IMR-90 (cell line): ENCODE measurements at regions not wholly inside any gene's neighbourhood (a gene's known extent, or its start where the extent isn't known, plus 50 kb on each side); places are given as distances from the start of the nearest gene placed in this dataset.

Experiments
- ATAC-seq: fragments of 200-7000 bp; cut with Tn5 transposase; 2 replicates; pipeline ENCODE4 v1.9.1; 2020; ENCODE audit warnings: low read depth, mild to moderate bottlenecking, moderate library complexity
- BruUV-seq: library from RNA; stranded (reverse); fragments of 400-500 nt; replicated peaks from 2 replicates; lab custom pipeline; 2021; lab: Mats Ljungman, UMichigan
- CTCF ChIA-PET: fragments of 300-600 bp; formaldehyde crosslinking; extraction: SDS; loops from one replicate; lab custom pipeline; 2021; ENCODE audit warnings: antibody characterized with exemption; lab: Yijun Ruan, JAX
- POLR2A ChIA-PET: fragments of 300-600 bp; sonication (Branson Sonifier 250); formaldehyde crosslinking; loops from one replicate; lab custom pipeline; 2022; ENCODE audit warnings: antibody characterized with exemption; ENCODE audit not compliant: unreplicated experiment; lab: Charles Lee
- DNase-seq: peaks from one replicate; pipeline ENCODE4 v3.0.0; 2013
- H2AFZ ChIP-seq: replicated peaks from 2 replicates; pipeline ENCODE3; 2013; ENCODE audit warnings: low read length, mild to moderate bottlenecking; ENCODE audit not compliant: poor library complexity
- H2AK5ac ChIP-seq: 2 replicates; pipeline ENCODE4 v1.6.1; 2013; ENCODE audit warnings: low read depth, low read length, inconsistent platforms
- H2AK9ac ChIP-seq: replicated peaks from 2 replicates; pipeline ENCODE3; 2013; ENCODE audit warnings: mild to moderate bottlenecking, low read depth, low read length, moderate library complexity; ENCODE audit not compliant: poor library complexity
- H2BK120ac ChIP-seq: 2 replicates; pipeline ENCODE4 v1.6.1; 2013; ENCODE audit warnings: low read depth, low read length, inconsistent platforms
- H2BK15ac ChIP-seq: 3 replicates; pipeline ENCODE4 v1.6.1; 2013; ENCODE audit warnings: low read depth, low read length, inconsistent platforms
- H2BK20ac ChIP-seq: 2 replicates; pipeline ENCODE4 v1.6.1; 2013; ENCODE audit warnings: low read depth, mild to moderate bottlenecking, inconsistent platforms, low read length, moderate library complexity
- H2BK5ac ChIP-seq: 2 replicates; pipeline ENCODE4 v1.6.1; 2013; ENCODE audit warnings: mild to moderate bottlenecking, low read depth, low read length, inconsistent platforms; ENCODE audit not compliant: poor library complexity, severe bottlenecking
- H3K14ac ChIP-seq: replicated peaks from 2 replicates; pipeline ENCODE4 v1.6.1; 2013; ENCODE audit warnings: low read depth, low read length, inconsistent platforms
- H3K18ac ChIP-seq: 2 replicates; pipeline ENCODE4 v1.6.1; 2013; ENCODE audit warnings: low read depth, low read length, control low read depth
- H3K23ac ChIP-seq: 2 replicates; pipeline ENCODE4 v1.6.1; 2013; ENCODE audit warnings: low read depth, low read length, inconsistent platforms
- H3K27ac ChIP-seq: 2 replicates; pipeline ENCODE4 v1.5.1; 2013; ENCODE audit warnings: mild to moderate bottlenecking, control low read depth, low read length; ENCODE audit not compliant: insufficient read depth
- H3K27me3 ChIP-seq: 2 replicates; pipeline ENCODE4 v1.6.1; 2013; ENCODE audit warnings: low read length; ENCODE audit not compliant: control insufficient read depth, insufficient read depth
- H3K36me3 ChIP-seq: 2 replicates; pipeline ENCODE4 v1.6.1; 2013; ENCODE audit warnings: low read length, mixed read lengths; ENCODE audit not compliant: control insufficient read depth, insufficient read depth
- H3K4ac ChIP-seq: 2 replicates; pipeline ENCODE4 v1.6.1; 2013; ENCODE audit warnings: low read depth, low read length, inconsistent platforms
- H3K4me1 ChIP-seq: 2 replicates; pipeline ENCODE4 v1.6.1; 2013; ENCODE audit warnings: low read length, mixed read lengths; ENCODE audit not compliant: control insufficient read depth, insufficient read depth
- H3K4me2 ChIP-seq: 2 replicates; pipeline ENCODE4 v1.6.1; 2013; ENCODE audit warnings: low read depth, mild to moderate bottlenecking, control low read depth, low read length, moderate library complexity
- H3K4me3 ChIP-seq: 2 replicates; pipeline ENCODE4 v1.5.1; 2013; ENCODE audit warnings: low read depth, mild to moderate bottlenecking, control low read depth, low read length, moderate library complexity; ENCODE audit not compliant: insufficient read depth
- H3K56ac ChIP-seq: 2 replicates; pipeline ENCODE4 v1.6.1; 2013; ENCODE audit warnings: low read length, inconsistent platforms; ENCODE audit not compliant: insufficient read depth; ENCODE audit errors: extremely low read depth
- H3K79me1 ChIP-seq, 2 experiments: 2 replicates each; pipeline ENCODE4 v1.6.1; 2013; ENCODE audit warnings: low read length in 2 of 2, inconsistent platforms in 1 of 2, low read depth in 1 of 2
- H3K9ac ChIP-seq: 2 replicates; pipeline ENCODE4 v1.6.1; 2013; ENCODE audit warnings: low read depth, low read length, control low read depth
- H3K9me1 ChIP-seq: 2 replicates; pipeline ENCODE4 v1.6.1; 2013; ENCODE audit warnings: low read length, inconsistent platforms; ENCODE audit not compliant: insufficient read depth
- H3K9me3 ChIP-seq: 2 replicates; pipeline ENCODE4 v1.6.1; 2013; ENCODE audit warnings: low read length; ENCODE audit not compliant: control insufficient read depth, insufficient read depth
- H4K20me1 ChIP-seq: 2 replicates; pipeline ENCODE4 v1.6.1; 2013; ENCODE audit warnings: low read length, inconsistent platforms; ENCODE audit not compliant: insufficient read depth
- H4K5ac ChIP-seq: 2 replicates; pipeline ENCODE4 v1.6.1; 2013; ENCODE audit warnings: mild to moderate bottlenecking, low read depth, low read length, control low read depth
- H4K8ac ChIP-seq, 2 experiments: 2 replicates each; pipeline ENCODE4 v1.6.1; 2013; ENCODE audit warnings: low read depth in 2 of 2, low read length in 2 of 2, control low read depth in 1 of 2, inconsistent platforms in 1 of 2
- H4K91ac ChIP-seq: 2 replicates; pipeline ENCODE4 v1.6.1; 2013; ENCODE audit warnings: low read depth, low read length, inconsistent platforms; ENCODE audit not compliant: insufficient read depth
- CHD1 ChIP-seq: IDR thresholded peaks from 2 replicates; pipeline ENCODE4 v1.6.1; 2012; ENCODE audit warnings: low read depth, low read length, improper control_type of control experiment
- CTCF ChIP-seq: conservative IDR thresholded peaks from 2 replicates; pipeline ENCODE4 v1.5.1; 2012; ENCODE audit warnings: mild to moderate bottlenecking, low read depth, low read length, improper control_type of control experiment
- ELK1 ChIP-seq: fragments of 150-350 bp; IDR thresholded peaks from 2 replicates; pipeline ENCODE4 v1.6.1; 2016; ENCODE audit warnings: low read depth, mild to moderate bottlenecking, low read length, moderate library complexity, borderline replicate concordance
- MAFK ChIP-seq: IDR thresholded peaks from 2 replicates; pipeline ENCODE4 v1.6.1; 2012; ENCODE audit warnings: low read depth, low read length, improper control_type of control experiment
- MAZ ChIP-seq: IDR thresholded peaks from 2 replicates; pipeline ENCODE4 v1.6.1; 2012; ENCODE audit warnings: low read depth, mild to moderate bottlenecking, low read length, improper control_type of control experiment, moderate library complexity, borderline replicate concordance
- NFE2L2 ChIP-seq: fragments of 150-350 bp; IDR thresholded peaks from 2 replicates; pipeline ENCODE4 v1.6.1; 2016; ENCODE audit warnings: low read depth, mild to moderate bottlenecking, low read length
- POLR2A ChIP-seq: IDR thresholded peaks from 2 replicates; pipeline ENCODE4 v1.6.1; 2012; ENCODE audit warnings: mild to moderate bottlenecking, low read depth, low read length
- RAD21 ChIP-seq: IDR thresholded peaks from 2 replicates; pipeline ENCODE4 v1.6.1; 2012; ENCODE audit warnings: low read length, improper control_type of control experiment
- RCOR1 ChIP-seq: IDR thresholded peaks from 2 replicates; pipeline ENCODE4 v1.6.1; 2012; ENCODE audit warnings: mild to moderate bottlenecking, low read length, improper control_type of control experiment; ENCODE audit not compliant: insufficient replicate concordance
- RFX5 ChIP-seq: IDR thresholded peaks from 2 replicates; pipeline ENCODE4 v1.8.0; 2012; ENCODE audit warnings: low read depth, mild to moderate bottlenecking, low read length, moderate library complexity
- SMC3 ChIP-seq: fragments of 150-350 bp; IDR thresholded peaks from 2 replicates; pipeline ENCODE4 v1.6.1; 2016; ENCODE audit warnings: low read depth, mild to moderate bottlenecking, antibody characterized with exemption, low read length, moderate library complexity
- WGBS, 2 experiments: methylation state at CpG; one replicate each; pipeline versions ENCODE4 v1.1.5 to v1.1.7; 2013; ENCODE audit warnings: missing lambda C conversion rate in 2 of 2; ENCODE audit not compliant: insufficient read length in 1 of 2; ENCODE audit errors: extremely low coverage in 2 of 2; 5-methylcytosine and 5-hydroxymethylcytosine counted together
- dilution Hi-C: fragments of 300-500 bp; cut with HindIII; formaldehyde crosslinking; loops from one replicate; pipeline ENCODE4 v1.14.3; 2018; ENCODE audit warnings: low sequenced_read_pairs; ENCODE audit not compliant: unreplicated experiment
- in situ Hi-C: fragments of 300-500 bp; cut with MboI; formaldehyde crosslinking; loops from 3 replicates; pipeline ENCODE4 v1.14.3; 2019; ENCODE audit warnings: low sequenced_read_pairs, inconsistent platforms, mixed read lengths
- intact Hi-C: fragments of 100-400 bp; cut with micrococcal nuclease; formaldehyde crosslinking; loops from 2 replicates; pipeline ENCODE4 v1.10.0; 2022

GRCh38 chr9:21668516-21668915 is 133.9 kb upstream of the MTAP start:
- Histone ChIP-seq H3K18ac (no peak overlapping the region), H2AK5ac (no peak overlapping the region), H3K4me2 (no peak overlapping the region), H4K8ac (no peak overlapping the region), H3K23ac (no peak overlapping the region), H3K56ac (no peak overlapping the region), H3K79me1 (peaks cover 0 to 6% of the 10 kb centered on the region in 2 experiments; a peak in 1 of 4 replicates), H4K91ac (no peak overlapping the region), H3K27me3 (no peaks in the 10 kb centered on the region), H2BK120ac (no peak overlapping the region), H4K5ac (no peak overlapping the region; the same call in 1 of the 2 replicates), H3K9me1 (peaks cover 3% of the 10 kb centered on the region; the same call in 1 of the 2 replicates), H3K4ac (no peak overlapping the region), H2BK5ac (no peak overlapping the region), H2BK15ac (no peak overlapping the region), H3K36me3 (no peaks in the 10 kb centered on the region), H2AK9ac (no peak overlapping the region), H4K20me1 (no peaks in the 10 kb centered on the region), H3K9me3 (no peaks in the 10 kb centered on the region), H2AFZ (peak overlapping the region; percentile 34), H3K14ac (0 out of 2 replicates have a peak overlapping the region, but pooled peaks have one; percentile 29), H2BK20ac (no peak overlapping the region), H3K27ac (no peak overlapping the region), H3K4me1 (peaks cover 9% of the 10 kb centered on the region), H3K9ac (no peak overlapping the region), H3K4me3 (no peak overlapping the region)
- 80% methylated on average over 1 of the region's 3 CpGs; no CpG with 5 or more reads in 1 of the 2 experiments for WGBS, 2 experiments
- DNase-seq (no peak), ATAC-seq (no peak)
- intact Hi-C loops (no loop called here), dilution Hi-C loops (no loop called here), in situ Hi-C loops (loop anchor here (25.0 kb wide), 1 partner anchor 331 kb away; the partner anchor contains the start of gene KLHL9)
- ChIA-PET CTCF (interaction anchor here (0.9 kb wide), 1 partner anchor 8 kb away, joined by 3 read pairs; no protein-coding TSS in a partner anchor), POLR2A (no interaction called here)
- TF ChIP-seq MAZ: no peak
- no peak for TF ChIP-seq CHD1
- TF ChIP-seq NFE2L2: no peak
- TF ChIP-seq RCOR1: no peak
- no peak for TF ChIP-seq MAFK
- TF ChIP-seq ELK1: no peak
- no peak for TF ChIP-seq SMC3
- TF ChIP-seq POLR2A: no peak
- TF ChIP-seq RFX5: no peak
- TF ChIP-seq RAD21: no peak
- no peak for TF ChIP-seq CTCF
- BruUV-seq: no TSS peak
